Breast epithelium (tissue), 3 donors: ENCODE measurements at regions not wholly inside any gene's neighbourhood (a gene's known extent, or its start where the extent isn't known, plus 50 kb on each side); places are given as distances from the start of the nearest gene placed in this dataset.

Experiments
- POLR2A ChIP-seq: fragments of 450-650 bp; IDR thresholded peaks from one replicate; pipeline ENCODE4 v1.6.1; 2016; ENCODE audit warnings: antibody characterized with exemption, mild to moderate bottlenecking, moderate library complexity
- POLR2AphosphoS5 ChIP-seq, 3 donors: sonication (generic); formaldehyde crosslinking; IDR thresholded peaks; one replicate each; pipeline ENCODE4 v1.6.1; 2017; ENCODE audit warnings: antibody characterized with exemption in 3 of 3
- TF ChIP-seq, protein P1 (sequence below), 3 donors: fragments of 450-650 bp; IDR thresholded peaks; one replicate each; pipeline ENCODE4 v1.5.1; 2016 to 2017; ENCODE audit warnings: antibody characterized with exemption in 3 of 3, mild to moderate bottlenecking in 3 of 3, moderate library complexity in 3 of 3

DNA sequence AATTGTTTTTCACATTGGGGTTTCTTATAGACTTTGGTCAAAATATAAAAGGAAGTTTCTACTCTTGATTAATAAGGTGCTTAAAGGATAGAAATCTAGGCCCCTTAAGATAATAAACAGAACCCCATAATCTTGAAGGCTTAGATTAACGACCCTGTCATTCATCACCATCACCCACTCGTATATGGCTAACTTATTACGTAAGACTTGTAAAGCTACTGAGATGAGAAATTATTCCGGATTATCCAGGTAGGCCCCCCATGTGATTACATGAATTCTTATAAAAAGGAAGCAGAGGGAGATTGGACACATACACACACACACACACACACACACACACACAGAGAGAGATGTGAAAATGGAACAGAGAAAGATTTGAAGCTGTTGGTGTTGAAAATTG is 1489.2 kb upstream of the TENM4 start:
- TF ChIP-seq, protein P1, sequence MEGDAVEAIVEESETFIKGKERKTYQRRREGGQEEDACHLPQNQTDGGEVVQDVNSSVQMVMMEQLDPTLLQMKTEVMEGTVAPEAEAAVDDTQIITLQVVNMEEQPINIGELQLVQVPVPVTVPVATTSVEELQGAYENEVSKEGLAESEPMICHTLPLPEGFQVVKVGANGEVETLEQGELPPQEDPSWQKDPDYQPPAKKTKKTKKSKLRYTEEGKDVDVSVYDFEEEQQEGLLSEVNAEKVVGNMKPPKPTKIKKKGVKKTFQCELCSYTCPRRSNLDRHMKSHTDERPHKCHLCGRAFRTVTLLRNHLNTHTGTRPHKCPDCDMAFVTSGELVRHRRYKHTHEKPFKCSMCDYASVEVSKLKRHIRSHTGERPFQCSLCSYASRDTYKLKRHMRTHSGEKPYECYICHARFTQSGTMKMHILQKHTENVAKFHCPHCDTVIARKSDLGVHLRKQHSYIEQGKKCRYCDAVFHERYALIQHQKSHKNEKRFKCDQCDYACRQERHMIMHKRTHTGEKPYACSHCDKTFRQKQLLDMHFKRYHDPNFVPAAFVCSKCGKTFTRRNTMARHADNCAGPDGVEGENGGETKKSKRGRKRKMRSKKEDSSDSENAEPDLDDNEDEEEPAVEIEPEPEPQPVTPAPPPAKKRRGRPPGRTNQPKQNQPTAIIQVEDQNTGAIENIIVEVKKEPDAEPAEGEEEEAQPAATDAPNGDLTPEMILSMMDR (IDR thresholded peaks at IDR 0.05) = no peak
- TF ChIP-seq POLR2A (no peak), POLR2AphosphoS5 (IDR thresholded peaks at IDR 0.05) (no peak)
